ENCODE measurements at regions not wholly inside any gene's neighbourhood (a gene's known extent, or its start where the extent isn't known, plus 50 kb on each side); places are given as distances from the start of the nearest gene placed in this dataset.

- no peak for TF ChIP-seq MEIS1 (CRISPR knock-in tag; IDR thresholded peaks at IDR 0.05; ENCODE audit: borderline replicate concordance)
- no peak for TF ChIP-seq SP2 (tag by site-specific recombination; IDR thresholded peaks at IDR 0.05)
- TF ChIP-seq, protein P1, sequence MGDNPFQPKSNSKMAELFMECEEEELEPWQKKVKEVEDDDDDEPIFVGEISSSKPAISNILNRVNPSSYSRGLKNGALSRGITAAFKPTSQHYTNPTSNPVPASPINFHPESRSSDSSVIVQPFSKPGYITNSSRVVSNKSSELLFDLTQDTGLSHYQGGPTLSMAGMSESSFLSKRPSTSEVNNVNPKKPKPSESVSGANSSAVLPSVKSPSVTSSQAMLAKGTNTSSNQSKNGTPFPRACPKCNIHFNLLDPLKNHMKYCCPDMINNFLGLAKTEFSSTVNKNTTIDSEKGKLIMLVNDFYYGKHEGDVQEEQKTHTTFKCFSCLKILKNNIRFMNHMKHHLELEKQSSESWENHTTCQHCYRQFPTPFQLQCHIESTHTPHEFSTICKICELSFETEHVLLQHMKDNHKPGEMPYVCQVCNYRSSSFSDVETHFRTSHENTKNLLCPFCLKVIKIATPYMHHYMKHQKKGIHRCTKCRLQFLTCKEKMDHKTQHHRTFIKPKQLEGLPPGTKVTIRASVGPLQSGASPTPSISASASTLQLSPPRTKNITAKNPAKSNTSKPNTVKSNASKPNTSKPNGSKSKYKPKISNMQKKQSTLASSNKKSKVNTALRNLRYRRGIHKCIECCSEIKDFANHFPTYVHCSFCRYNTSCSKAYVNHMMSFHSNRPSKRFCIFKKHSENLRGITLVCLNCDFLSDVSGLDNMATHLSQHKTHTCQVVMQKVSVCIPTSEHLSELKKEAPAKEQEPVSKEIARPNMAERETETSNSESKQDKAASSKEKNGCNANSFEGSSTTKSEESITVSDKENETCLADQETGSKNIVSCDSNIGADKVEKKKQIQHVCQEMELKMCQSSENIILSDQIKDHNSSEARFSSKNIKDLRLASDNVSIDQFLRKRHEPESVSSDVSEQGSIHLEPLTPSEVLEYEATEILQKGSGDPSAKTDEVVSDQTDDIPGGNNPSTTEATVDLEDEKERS (tag by site-specific recombination; IDR thresholded peaks at IDR 0.05) = no peak
- no peak for TF ChIP-seq HOXA7 (CRISPR knock-in tag; IDR thresholded peaks at IDR 0.05; ENCODE audit: borderline replicate concordance)
- TF ChIP-seq, protein P2, sequence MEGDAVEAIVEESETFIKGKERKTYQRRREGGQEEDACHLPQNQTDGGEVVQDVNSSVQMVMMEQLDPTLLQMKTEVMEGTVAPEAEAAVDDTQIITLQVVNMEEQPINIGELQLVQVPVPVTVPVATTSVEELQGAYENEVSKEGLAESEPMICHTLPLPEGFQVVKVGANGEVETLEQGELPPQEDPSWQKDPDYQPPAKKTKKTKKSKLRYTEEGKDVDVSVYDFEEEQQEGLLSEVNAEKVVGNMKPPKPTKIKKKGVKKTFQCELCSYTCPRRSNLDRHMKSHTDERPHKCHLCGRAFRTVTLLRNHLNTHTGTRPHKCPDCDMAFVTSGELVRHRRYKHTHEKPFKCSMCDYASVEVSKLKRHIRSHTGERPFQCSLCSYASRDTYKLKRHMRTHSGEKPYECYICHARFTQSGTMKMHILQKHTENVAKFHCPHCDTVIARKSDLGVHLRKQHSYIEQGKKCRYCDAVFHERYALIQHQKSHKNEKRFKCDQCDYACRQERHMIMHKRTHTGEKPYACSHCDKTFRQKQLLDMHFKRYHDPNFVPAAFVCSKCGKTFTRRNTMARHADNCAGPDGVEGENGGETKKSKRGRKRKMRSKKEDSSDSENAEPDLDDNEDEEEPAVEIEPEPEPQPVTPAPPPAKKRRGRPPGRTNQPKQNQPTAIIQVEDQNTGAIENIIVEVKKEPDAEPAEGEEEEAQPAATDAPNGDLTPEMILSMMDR (tag by site-specific recombination; IDR thresholded peaks at IDR 0.05) = no peak
These were observed 442.4 kb upstream of the FOXG1 start for GRCh38 chr14:28323951-28324741.

All from HEK293 (cell line).